Heart left ventricle (tissue), 13 donors: ENCODE measurements at regions not wholly inside any gene's neighbourhood (a gene's known extent, or its start where the extent isn't known, plus 50 kb on each side); places are given as distances from the start of the nearest gene placed in this dataset.

ENCODE experiments used
- POLR2A ChIP-seq, 2 donors: fragments of 450-650 bp; IDR thresholded peaks; one replicate each; pipeline ENCODE4 v1.6.1; 2017; ENCODE audit warnings: antibody characterized with exemption in 2 of 2, mild to moderate bottlenecking in 2 of 2, moderate library complexity in 2 of 2
- TF ChIP-seq, protein P1 (sequence below), 12 donors: fragments of 200-600 bp; sonication (generic) in 4 of 12; IDR thresholded peaks; one replicate each; pipeline versions ENCODE4 v1.5.0 to v1.8.0; 2018 to 2022; ENCODE audit warnings: antibody characterized with exemption in 12 of 12, mild to moderate bottlenecking in 5 of 12
- donor health status: ischemic (EF 13 %, LVEDD 7.1; RV severe dilation, severe dysfunction).
- donor health status: DM: no; HTN: yes; CAD: no.
- donor health status: DM: no; HTN: no; CAD: no.
- donor health status: ischemic (EF 25% LVEDD 6.9; RV normal size, moderate dysfunction).
- donor health status: ischemic (EF 25% LVEDD 5.7; RV mildly dilated, moderate dysfunction).
- donor health status: ischemic (EF 35%, LVEDD 5.7; RV mildly dilated, moderate dysfunction).
- donor health status: nonischemic (EF 11% LVEDD 7.7; RV severe dilation, severe dysfunction).
- donor health status: DM: yes; HTN: yes; CAD: no.
- donor health status: PGD.
- donor health status: ischemic (EF 29% LVEDD 5.4; RV normal size, mild dysfunction).
- donor health status: nonischemic (EF 23%, LVEDD 6.1; RV moderate dilation, normal function).

DNA sequence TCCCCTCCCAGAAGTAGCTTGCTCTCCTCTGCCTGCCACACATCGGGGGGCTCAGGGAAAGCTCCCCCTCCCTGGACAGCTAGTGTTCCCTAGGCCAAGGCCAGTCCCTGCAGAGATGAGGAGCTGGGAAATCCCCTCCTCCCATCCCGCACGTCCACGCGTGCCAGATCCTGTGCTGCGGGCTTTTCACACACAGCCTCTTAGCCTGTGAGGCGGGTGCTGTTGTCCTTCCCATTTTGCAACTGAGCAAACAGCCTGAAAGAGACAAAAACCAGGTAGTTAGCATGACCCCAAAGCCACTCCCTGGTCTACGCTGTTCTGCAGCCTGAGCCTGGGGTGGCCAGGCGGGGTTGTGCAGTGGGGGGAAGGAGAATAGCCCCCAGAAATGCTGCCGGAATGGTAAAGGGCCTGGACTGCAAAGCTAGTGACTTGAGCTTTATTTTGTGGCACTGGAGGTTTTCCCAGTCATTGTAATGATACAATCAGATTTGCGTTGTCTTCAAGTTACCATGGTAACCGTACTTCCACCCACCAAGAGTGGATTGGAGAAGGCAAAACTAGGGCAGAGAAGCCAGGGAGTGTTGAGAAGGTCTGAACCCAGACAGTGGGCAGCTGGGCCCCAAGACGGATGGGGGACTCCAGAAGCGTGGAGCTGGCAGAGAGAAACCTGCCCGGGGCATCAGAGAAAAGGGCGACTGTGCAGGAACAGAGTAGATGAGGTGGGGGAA lies 98.6 kb upstream of the KCTD7 start:
- TF ChIP-seq, protein P1, sequence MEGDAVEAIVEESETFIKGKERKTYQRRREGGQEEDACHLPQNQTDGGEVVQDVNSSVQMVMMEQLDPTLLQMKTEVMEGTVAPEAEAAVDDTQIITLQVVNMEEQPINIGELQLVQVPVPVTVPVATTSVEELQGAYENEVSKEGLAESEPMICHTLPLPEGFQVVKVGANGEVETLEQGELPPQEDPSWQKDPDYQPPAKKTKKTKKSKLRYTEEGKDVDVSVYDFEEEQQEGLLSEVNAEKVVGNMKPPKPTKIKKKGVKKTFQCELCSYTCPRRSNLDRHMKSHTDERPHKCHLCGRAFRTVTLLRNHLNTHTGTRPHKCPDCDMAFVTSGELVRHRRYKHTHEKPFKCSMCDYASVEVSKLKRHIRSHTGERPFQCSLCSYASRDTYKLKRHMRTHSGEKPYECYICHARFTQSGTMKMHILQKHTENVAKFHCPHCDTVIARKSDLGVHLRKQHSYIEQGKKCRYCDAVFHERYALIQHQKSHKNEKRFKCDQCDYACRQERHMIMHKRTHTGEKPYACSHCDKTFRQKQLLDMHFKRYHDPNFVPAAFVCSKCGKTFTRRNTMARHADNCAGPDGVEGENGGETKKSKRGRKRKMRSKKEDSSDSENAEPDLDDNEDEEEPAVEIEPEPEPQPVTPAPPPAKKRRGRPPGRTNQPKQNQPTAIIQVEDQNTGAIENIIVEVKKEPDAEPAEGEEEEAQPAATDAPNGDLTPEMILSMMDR (IDR thresholded peaks at IDR 0.05): no peak
- no peak for TF ChIP-seq POLR2A (IDR thresholded peaks at IDR 0.05)
